ENCODE measurements at regions not wholly inside any gene's neighbourhood (a gene's known extent, or its start where the extent isn't known, plus 50 kb on each side); places are given as distances from the start of the nearest gene placed in this dataset.

GRCh38 chr20:40953856-40954255, 74.8 kb upstream of the TOP1 start:
- no peak for TF ChIP-seq POLR2AphosphoS5 (IDR thresholded peaks at IDR 0.05; ENCODE audit: low read depth, low read length)
- TF ChIP-seq CTCF (IDR thresholded peaks at IDR 0.05 in 2 of 3, conservative IDR thresholded peaks at IDR 0.05 in 1 of 3; ENCODE audit: borderline replicate concordance in 1 of 3, insufficient read depth in 1 of 3, low read depth in 2 of 3, low read length in 2 of 3): no peak
- TF ChIP-seq SIN3A (IDR thresholded peaks at IDR 0.05; ENCODE audit: low read depth): no peak
- TF ChIP-seq POLR2A (IDR thresholded peaks at IDR 0.05; ENCODE audit: borderline replicate concordance, extremely low read depth, insufficient read depth, insufficient read length): no peak
- TF ChIP-seq ZNF274 (IDR thresholded peaks at IDR 0.05; ENCODE audit: low read depth, low read length): no peak
